ENCODE measurements at regions not wholly inside any gene's neighbourhood (a gene's known extent, or its start where the extent isn't known, plus 50 kb on each side); places are given as distances from the start of the nearest gene placed in this dataset.

GRCh38 chr6:133629970-133630369 lies 258.9 kb upstream of the TCF21 start:
- H3K4me3 ChIP-seq (ENCODE audit: low read depth, low read length) = no peak overlapping the region
- no peak for TF ChIP-seq CTCF (IDR thresholded peaks at IDR 0.05; ENCODE audit: insufficient read depth, low read depth, low read length, missing control alignments)
- no peak for DNase-seq (ENCODE audit: low read depth)

- no peak overlapping the region for H3K4me3 ChIP-seq (ENCODE audit: low read depth, low read length)
- no peak for TF ChIP-seq CTCF (IDR thresholded peaks at IDR 0.05; ENCODE audit: insufficient read depth, low read depth, low read length, missing control alignments)
- no peak for DNase-seq (ENCODE audit: low read depth)
Observed at GRCh38 chr6:133630651-133631050, 258.3 kb upstream of the TCF21 start.

GRCh38 chr6:133631421-133631820 lies 257.5 kb upstream of the TCF21 start:
- DNase-seq (ENCODE audit: low read depth) = no peak
- H3K4me3 ChIP-seq (ENCODE audit: low read depth, low read length) = no peak overlapping the region
- TF ChIP-seq CTCF (IDR thresholded peaks at IDR 0.05; ENCODE audit: insufficient read depth, low read depth, low read length, missing control alignments) = no peak

- DNase-seq (ENCODE audit: low read depth) = no peak
Observed at GRCh38 chr6:133632206-133632605, 256.7 kb upstream of the TCF21 start.

GRCh38 chr6:133632906-133633305 lies 256.0 kb upstream of the TCF21 start:
- no peak for DNase-seq (ENCODE audit: low read depth)
- no peak overlapping the region for H3K4me3 ChIP-seq (ENCODE audit: low read depth, low read length)
- TF ChIP-seq CTCF (IDR thresholded peaks at IDR 0.05; ENCODE audit: insufficient read depth, low read depth, low read length, missing control alignments) = no peak

More at GRCh38 chr6:133632206-133632605, 256.7 kb upstream of the TCF21 start:
- TF ChIP-seq CTCF (IDR thresholded peaks at IDR 0.05; ENCODE audit: insufficient read depth, low read depth, low read length, missing control alignments) = no peak
- no peak overlapping the region for H3K4me3 ChIP-seq (ENCODE audit: low read depth, low read length)

- TF ChIP-seq CTCF (IDR thresholded peaks at IDR 0.05; ENCODE audit: insufficient read depth, low read depth, low read length, missing control alignments) = no peak
- no peak for DNase-seq (ENCODE audit: low read depth)
- no peak overlapping the region for H3K4me3 ChIP-seq (ENCODE audit: low read depth, low read length)
Observed at GRCh38 chr6:133634474-133634873, 254.4 kb upstream of the TCF21 start.

GRCh38 chr6:133635447-133635846 lies 253.5 kb upstream of the TCF21 start:
- no peak for TF ChIP-seq CTCF (IDR thresholded peaks at IDR 0.05; ENCODE audit: insufficient read depth, low read depth, low read length, missing control alignments)
- H3K4me3 ChIP-seq (ENCODE audit: low read depth, low read length) = no peak overlapping the region
- DNase-seq (ENCODE audit: low read depth) = no peak

Measured in GM12865 (cell line).